Loucy (cell line): ENCODE measurements at regions not wholly inside any gene's neighbourhood (a gene's known extent, or its start where the extent isn't known, plus 50 kb on each side); places are given as distances from the start of the nearest gene placed in this dataset.
A peak's percentile ranks its signal among the peaks of the same experiment; 100 is the strongest.

Source experiments
- H2AFZ ChIP-seq: fragments of 200-600 bp; sonication (generic); 2 replicates; pipeline ENCODE4 v1.6.0; 2016; ENCODE audit warnings: antibody characterized with exemption, mild to moderate bottlenecking, low read length, moderate library complexity
- H3F3A ChIP-seq: fragments of 200-600 bp; 2 replicates; pipeline ENCODE4 v1.6.0; 2016; ENCODE audit warnings: antibody characterized with exemption, low read depth, mild to moderate bottlenecking
- H3K27me3 ChIP-seq: fragments of 200-600 bp; sonication (generic); 2 replicates; pipeline ENCODE4 v1.6.1; 2014; ENCODE audit warnings: low read length, mild to moderate bottlenecking; ENCODE audit not compliant: insufficient read depth, poor library complexity, severe bottlenecking
- H3K36me3 ChIP-seq: fragments of 200-600 bp; sonication (generic); 2 replicates; pipeline ENCODE4 v1.6.1; 2016; ENCODE audit warnings: low read length; ENCODE audit not compliant: insufficient read depth
- H3K4me1 ChIP-seq: fragments of 200-600 bp; sonication (generic); 2 replicates; pipeline ENCODE4 v1.5.1; 2014; ENCODE audit warnings: low read length, mild to moderate bottlenecking; ENCODE audit not compliant: insufficient read depth, poor library complexity, severe bottlenecking
- H3K4me2 ChIP-seq: fragments of 200-600 bp; sonication (generic); 2 replicates; pipeline ENCODE4 v1.6.0; 2014; ENCODE audit warnings: antibody characterized with exemption, low read length, low read depth, mild to moderate bottlenecking; ENCODE audit not compliant: poor library complexity, severe bottlenecking
- H3K4me3 ChIP-seq: fragments of 200-600 bp; sonication (generic); 2 replicates; pipeline ENCODE4 v1.5.1; 2014; ENCODE audit warnings: low read length, mild to moderate bottlenecking, mixed read lengths; ENCODE audit not compliant: poor library complexity, severe bottlenecking
- H3K79me2 ChIP-seq: fragments of 200-600 bp; sonication (generic); 2 replicates; pipeline ENCODE4 v1.6.1; 2014; ENCODE audit warnings: low read length; ENCODE audit not compliant: insufficient read depth
- H3K9ac ChIP-seq: fragments of 200-600 bp; sonication (generic); 2 replicates; pipeline ENCODE4 v1.6.0; 2014; ENCODE audit warnings: mild to moderate bottlenecking, low read depth, low read length, moderate library complexity; ENCODE audit not compliant: poor library complexity, severe bottlenecking
- H3K9me2 ChIP-seq: fragments of 200-600 bp; sonication (generic); replicated peaks from 2 replicates; pipeline ENCODE4 v1.6.1; 2016; ENCODE audit warnings: low read depth, low read length, mixed read lengths
- H3K9me3 ChIP-seq: fragments of 200-600 bp; sonication (generic); 2 replicates; pipeline ENCODE4 v1.6.1; 2014; ENCODE audit warnings: mild to moderate bottlenecking, antibody characterized with exemption, low read length, low read depth; ENCODE audit not compliant: insufficient read depth
- H4K20me1 ChIP-seq: fragments of 200-600 bp; sonication (generic); 2 replicates; pipeline ENCODE4 v1.6.0; 2014; ENCODE audit warnings: antibody characterized with exemption, low read length, mild to moderate bottlenecking; ENCODE audit not compliant: insufficient read depth, poor library complexity, severe bottlenecking
- EZH2phosphoT487 ChIP-seq: fragments of 200-600 bp; IDR thresholded peaks from 2 replicates; pipeline ENCODE4 v1.6.1; 2018; ENCODE audit warnings: antibody characterized with exemption, mild to moderate bottlenecking, moderate library complexity, borderline replicate concordance
- TF ChIP-seq, protein P1 (sequence below): fragments of 200-600 bp; sonication (generic); conservative IDR thresholded peaks from 2 replicates; pipeline ENCODE4 v1.5.1; 2014; ENCODE audit warnings: mild to moderate bottlenecking, antibody characterized with exemption, low read length

DNA sequence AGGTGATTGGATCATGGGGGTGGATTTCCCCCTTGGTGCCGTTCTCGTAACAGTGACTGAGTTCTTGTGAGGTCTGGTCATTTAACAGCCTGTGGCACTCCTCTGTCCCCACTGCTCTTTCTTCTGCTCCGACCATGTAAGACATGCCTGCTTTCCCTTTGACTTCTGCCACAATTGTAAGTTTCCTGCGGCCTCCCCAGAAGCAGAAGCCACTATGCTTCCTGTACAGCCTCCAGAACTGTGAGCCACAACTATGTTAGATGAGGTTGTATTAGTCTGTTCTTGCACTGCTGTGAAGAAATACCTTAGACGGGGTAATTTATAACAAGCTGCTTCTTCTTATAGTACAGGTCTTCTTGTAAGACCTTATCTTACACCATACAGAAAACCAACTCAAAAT, 241.7 kb upstream of the KLF14 start:
- no peak for TF ChIP-seq EZH2phosphoT487
- TF ChIP-seq, protein P1, sequence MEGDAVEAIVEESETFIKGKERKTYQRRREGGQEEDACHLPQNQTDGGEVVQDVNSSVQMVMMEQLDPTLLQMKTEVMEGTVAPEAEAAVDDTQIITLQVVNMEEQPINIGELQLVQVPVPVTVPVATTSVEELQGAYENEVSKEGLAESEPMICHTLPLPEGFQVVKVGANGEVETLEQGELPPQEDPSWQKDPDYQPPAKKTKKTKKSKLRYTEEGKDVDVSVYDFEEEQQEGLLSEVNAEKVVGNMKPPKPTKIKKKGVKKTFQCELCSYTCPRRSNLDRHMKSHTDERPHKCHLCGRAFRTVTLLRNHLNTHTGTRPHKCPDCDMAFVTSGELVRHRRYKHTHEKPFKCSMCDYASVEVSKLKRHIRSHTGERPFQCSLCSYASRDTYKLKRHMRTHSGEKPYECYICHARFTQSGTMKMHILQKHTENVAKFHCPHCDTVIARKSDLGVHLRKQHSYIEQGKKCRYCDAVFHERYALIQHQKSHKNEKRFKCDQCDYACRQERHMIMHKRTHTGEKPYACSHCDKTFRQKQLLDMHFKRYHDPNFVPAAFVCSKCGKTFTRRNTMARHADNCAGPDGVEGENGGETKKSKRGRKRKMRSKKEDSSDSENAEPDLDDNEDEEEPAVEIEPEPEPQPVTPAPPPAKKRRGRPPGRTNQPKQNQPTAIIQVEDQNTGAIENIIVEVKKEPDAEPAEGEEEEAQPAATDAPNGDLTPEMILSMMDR, result no peak
- H3K9me3 ChIP-seq, result peaks cover 5% of the 10 kb centered on the region; the same call in 1 of the 2 replicates
- no peak overlapping the region for H2AFZ ChIP-seq
- no peaks in the 10 kb centered on the region for H3K36me3 ChIP-seq
- peaks cover 6% of the 10 kb centered on the region for H3K4me1 ChIP-seq
- H4K20me1 ChIP-seq, result no peaks in the 10 kb centered on the region
- no peaks in the 10 kb centered on the region for H3F3A ChIP-seq
- no peaks in the 10 kb centered on the region for H3K79me2 ChIP-seq
- no peak overlapping the region for H3K4me3 ChIP-seq
- H3K27me3 ChIP-seq, result no peaks in the 10 kb centered on the region
- no peak overlapping the region for H3K4me2 ChIP-seq
- no peaks in the 10 kb centered on the region for H3K9me2 ChIP-seq
- no peak overlapping the region for H3K9ac ChIP-seq

DNA sequence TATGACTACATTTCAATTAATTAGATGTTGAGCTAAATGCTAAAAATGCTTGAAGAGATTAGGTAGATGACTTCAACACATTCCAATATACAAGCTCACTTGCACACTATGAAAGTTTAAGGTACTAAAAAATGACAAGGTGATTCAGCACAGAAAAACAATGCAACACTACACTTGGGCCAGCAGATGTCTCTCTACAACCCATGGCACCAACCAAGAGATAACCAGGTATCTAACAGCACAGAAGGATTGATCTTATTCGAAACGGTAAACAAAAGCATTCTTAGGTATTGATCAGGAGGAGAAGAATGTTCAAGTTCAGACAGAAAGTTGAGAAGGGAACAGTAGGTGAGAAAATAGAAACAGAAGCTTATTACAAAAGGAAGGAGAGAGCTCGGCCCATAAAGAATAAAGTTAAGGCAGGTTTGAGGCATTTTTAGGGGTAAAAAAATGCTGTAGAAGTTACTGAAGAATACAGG, 248.2 kb upstream of the KLF14 start:
- Histone ChIP-seq H3K9me2 (no peaks in the 10 kb centered on the region), H3K9me3 (no peaks in the 10 kb centered on the region), H3K4me3 (peak overlapping the region; percentile 48), H4K20me1 (no peaks in the 10 kb centered on the region), H3K4me2 (peak overlapping the region; percentile 67), H3K79me2 (no peaks in the 10 kb centered on the region), H3K4me1 (peaks cover 19% of the 10 kb centered on the region), H3F3A (no peaks in the 10 kb centered on the region), H3K36me3 (no peaks in the 10 kb centered on the region), H3K9ac (no peak overlapping the region), H3K27me3 (no peaks in the 10 kb centered on the region), H2AFZ (no peak overlapping the region)
- no peak for TF ChIP-seq EZH2phosphoT487
- TF ChIP-seq, protein P1, result peak; percentile 92

DNA sequence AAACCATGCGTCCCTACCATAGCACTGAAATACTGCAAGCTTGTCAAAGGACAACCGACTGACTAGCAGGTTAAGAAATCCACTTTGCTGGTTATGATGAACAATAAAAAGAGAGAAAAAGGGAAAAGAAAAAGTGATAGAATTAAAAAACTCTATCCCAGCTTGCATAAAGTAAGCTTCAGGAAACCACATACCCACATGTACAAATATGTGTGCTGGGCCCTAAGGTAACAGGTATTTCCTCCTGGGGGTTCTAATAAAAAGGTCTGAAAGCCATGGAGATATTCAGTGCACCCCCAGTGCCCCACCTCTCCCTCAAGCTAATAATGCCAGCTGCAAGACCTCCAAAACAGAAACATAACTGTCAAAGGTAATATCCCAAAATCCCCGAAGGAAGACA, 248.6 kb upstream of the KLF14 start:
- no peaks in the 10 kb centered on the region for H3K27me3 ChIP-seq
- H3K4me1 ChIP-seq, result peaks cover 19% of the 10 kb centered on the region
- TF ChIP-seq EZH2phosphoT487, result no peak
- TF ChIP-seq, protein P1, result no peak
- no peak overlapping the region for H3K9ac ChIP-seq
- H3K4me3 ChIP-seq, result peak overlapping the region; percentile 48
- H4K20me1 ChIP-seq, result no peaks in the 10 kb centered on the region
- H3K9me2 ChIP-seq, result no peaks in the 10 kb centered on the region
- H3K9me3 ChIP-seq, result no peaks in the 10 kb centered on the region
- H3K4me2 ChIP-seq, result peak overlapping the region; percentile 67
- no peaks in the 10 kb centered on the region for H3K79me2 ChIP-seq
- no peaks in the 10 kb centered on the region for H3K36me3 ChIP-seq
- H2AFZ ChIP-seq, result no peak overlapping the region
- no peaks in the 10 kb centered on the region for H3F3A ChIP-seq
